Stimulated activated CD4-positive, alpha-beta T cell treated with anti-CD3 and anti-CD28 coated beads, Interleukin-2, amount 100 ng/mL, for 4 hours (primary cell): ENCODE measurements at regions not wholly inside any gene's neighbourhood (a gene's known extent, or its start where the extent isn't known, plus 50 kb on each side); places are given as distances from the start of the nearest gene placed in this dataset.

Source experiments
- DNase-seq: peaks from one replicate; pipeline ENCODE4 v3.0.0-alpha.2; 2020; ENCODE audit warnings: low read depth

DNA sequence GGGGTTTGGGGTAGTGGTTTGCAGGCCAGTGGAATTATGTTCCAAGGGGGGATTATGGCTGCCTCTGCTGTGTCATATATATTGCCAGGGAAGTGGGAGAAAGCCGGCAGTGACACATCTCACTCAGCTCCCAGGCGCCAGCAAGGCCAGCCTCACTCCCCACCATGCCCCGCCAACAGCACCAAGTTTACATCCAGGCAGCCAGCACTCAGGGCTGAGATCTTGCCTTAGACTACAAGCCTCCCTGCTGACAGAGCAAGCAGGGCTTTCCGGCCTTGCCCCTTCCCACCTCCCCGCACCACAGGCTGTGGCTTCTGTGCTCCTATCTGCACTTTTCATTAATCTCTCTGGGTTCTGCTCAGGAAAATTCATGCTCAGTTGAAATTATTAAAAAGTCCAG is 385.1 kb downstream of the MZT1 start:
- DNase-seq, result no peak

- DNase-seq, result no peak
Measured at GRCh38 chr13:72341904-72342303, 385.5 kb downstream of the MZT1 start.

DNA sequence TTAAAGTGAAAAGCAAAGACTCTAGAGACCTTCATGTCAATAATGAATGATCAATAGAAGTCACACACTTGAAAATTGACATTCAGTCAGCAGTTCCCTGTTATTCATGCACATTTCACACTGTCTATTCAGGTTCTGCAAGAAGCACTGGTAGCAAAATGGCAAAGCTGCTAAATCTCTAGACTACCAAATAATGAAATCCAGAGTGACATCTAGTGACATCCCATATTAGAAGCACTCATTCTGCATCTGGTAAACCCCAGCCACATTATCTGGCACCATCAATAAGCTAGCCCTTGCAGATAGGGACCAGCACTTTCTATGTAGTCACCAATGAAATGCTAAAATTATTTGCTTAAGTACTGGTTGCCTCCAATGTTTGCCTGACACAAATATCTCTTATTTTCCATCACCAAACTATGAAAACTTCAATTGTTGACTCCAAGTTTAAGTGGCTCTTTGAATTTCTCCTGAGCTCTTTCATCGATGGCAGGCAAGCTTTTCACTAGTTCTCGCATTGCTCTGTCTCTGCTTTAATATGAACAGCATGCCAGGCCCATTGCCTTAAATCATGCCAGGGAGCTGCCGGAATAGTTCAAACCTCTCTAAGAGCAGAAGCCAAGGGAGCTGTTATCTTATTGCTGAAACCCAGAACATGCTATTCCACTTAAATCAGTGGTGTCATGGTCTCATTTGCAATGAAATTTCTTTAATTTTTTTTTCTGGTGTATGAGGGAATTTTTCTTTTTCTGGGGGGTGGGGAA is 409.9 kb downstream of the MZT1 start:
- DNase-seq, result no peak

- no peak for DNase-seq
Measured at GRCh38 chr13:72316716-72317115, 410.7 kb downstream of the MZT1 start.

- DNase-seq, result no peak
Measured at GRCh38 chr13:72315312-72315711, 412.1 kb downstream of the MZT1 start.

- no peak for DNase-seq
Measured at GRCh38 chr13:72314210-72314609, 413.2 kb downstream of the MZT1 start.

DNA sequence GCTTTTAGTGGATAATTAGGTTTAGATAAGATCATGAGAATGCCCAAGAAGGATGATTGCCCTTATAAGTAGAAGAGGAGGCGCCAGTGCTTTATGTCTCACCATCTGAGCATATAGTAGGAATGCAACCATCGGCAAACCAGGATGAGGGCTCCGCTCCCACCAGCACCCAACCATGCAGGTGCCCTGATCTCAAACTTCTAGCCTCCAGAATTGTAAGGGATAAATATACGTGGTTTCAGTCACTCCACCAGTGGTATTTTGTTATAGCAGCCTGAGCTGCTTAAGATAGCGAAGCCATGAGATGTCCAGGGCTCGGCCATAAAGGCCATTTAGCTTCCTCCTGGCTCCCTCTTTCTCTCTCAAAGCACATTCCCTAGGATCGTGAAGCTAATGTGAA is 413.9 kb downstream of the MZT1 start:
- no peak for DNase-seq

DNA sequence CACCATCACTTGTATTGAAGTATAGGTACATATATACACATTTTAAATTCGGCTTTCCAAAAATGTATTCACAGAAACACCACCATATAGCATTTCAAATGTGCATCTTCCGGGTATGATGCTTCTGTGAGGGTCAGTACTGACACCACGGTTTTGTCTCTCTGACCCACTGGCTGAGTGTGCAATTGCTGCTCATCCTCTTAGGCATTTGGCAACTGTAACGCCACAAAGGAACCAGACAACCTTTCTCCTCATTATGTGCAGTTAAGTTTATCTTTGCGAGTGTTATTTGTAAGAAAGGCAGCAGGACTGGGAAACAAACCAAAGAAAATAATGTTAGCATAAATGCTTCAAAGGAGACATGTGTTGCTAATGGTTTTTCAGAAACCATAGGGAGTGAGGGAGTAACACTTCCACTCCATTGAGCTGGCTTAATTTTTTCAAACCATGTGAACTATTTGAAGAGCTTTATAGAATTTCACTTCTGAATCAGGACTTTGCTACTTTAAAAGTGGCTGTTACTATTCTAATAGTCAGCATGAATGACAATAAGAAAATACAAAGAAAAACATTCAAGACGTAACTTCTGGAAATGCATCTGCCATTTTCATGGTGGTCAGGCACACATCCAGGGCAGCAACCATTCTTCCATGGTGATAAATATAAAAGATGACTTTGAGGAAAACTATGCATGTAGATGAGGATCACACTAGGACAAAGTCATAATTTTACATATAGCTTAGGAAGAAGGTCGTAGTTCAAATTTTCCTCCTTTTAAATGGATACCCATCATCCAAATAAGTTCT is 423.3 kb downstream of the MZT1 start:
- DNase-seq, result no peak

- no peak for DNase-seq
Measured at GRCh38 chr13:72296246-72296645, 429.2 kb upstream of the DACH1 start.

DNA sequence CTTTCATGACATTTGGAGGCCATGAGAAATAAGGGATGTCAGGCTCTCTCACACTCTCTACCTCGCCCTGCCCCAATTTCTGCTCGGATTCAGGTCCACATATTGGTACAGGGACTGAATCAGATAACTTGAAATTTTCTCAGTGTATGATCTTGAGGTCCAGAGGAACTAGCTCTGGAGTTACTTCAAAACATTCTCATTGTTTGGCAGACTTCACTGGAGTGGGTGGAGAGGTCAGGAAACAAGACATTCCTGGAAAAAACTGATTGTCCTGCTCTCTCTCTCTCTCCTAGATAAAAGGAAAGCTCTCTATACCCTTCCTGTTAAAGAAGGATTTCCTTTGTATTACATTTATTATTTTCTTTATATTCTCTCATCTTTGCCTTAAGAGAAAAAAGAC is 428.1 kb upstream of the DACH1 start:
- DNase-seq, result no peak

DNA sequence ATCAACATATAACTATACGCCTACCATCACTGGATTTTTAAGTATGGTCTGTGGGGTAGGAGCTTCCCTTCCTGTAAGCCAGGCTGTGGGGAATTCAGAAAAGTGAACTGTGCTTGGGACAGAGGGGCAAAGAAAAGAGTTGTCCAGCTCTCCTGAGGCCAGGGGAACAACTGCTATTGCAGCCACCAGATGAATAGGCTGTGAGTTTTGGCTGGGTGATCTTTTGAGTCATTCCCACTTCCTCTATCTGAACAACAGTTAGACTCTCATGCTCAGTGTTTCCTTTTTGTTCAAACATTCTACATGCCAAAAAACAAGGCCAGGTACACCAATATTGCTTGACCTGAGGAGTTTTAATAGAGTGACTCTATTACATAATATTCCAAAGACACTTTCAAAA is 426.2 kb upstream of the DACH1 start:
- no peak for DNase-seq

- DNase-seq, result no peak
Measured at GRCh38 chr13:72290962-72291681, 424.1 kb upstream of the DACH1 start.

- DNase-seq, result no peak
Measured at GRCh38 chr13:72286421-72286820, 419.4 kb upstream of the DACH1 start.

DNA sequence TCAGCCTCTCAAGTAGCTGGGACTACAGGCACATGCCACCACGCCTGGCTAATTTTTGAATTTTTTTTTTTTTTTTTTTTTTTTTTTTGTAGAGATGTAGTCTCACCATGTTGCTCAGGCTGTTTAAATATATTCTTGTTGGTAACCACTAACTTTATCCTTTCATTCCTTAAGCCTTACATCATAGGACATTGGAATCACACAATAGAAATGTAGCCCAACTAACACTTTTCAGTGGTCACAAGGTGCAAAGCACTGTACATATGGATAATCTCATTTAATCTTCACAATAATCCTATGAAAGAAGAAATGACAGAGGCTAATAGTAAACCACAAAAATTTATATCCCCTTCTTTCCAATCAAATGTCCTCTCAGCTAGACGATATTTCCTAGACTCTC is 417.8 kb upstream of the DACH1 start:
- no peak for DNase-seq

- DNase-seq, result no peak
Measured at GRCh38 chr13:72261732-72262131, 394.7 kb upstream of the DACH1 start.

DNA sequence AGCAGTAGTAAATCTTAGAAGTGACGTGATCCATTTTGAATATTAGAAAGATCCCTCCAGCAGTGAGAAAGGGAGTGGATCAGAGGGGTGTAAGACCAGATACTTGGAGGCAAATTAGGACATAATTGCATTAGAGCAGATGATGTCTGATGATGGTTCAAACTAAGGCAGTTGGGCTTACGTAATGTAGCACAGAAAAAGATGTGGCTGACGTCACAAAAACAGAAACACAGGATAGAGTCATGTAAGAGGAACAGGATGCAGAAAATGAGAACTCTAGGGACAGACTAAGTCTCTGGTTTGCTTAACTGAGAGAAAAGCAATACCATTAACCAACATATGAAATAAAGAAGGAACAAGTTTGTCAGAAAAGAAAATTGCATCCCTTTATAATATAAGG is 392.5 kb upstream of the DACH1 start:
- no peak for DNase-seq

DNA sequence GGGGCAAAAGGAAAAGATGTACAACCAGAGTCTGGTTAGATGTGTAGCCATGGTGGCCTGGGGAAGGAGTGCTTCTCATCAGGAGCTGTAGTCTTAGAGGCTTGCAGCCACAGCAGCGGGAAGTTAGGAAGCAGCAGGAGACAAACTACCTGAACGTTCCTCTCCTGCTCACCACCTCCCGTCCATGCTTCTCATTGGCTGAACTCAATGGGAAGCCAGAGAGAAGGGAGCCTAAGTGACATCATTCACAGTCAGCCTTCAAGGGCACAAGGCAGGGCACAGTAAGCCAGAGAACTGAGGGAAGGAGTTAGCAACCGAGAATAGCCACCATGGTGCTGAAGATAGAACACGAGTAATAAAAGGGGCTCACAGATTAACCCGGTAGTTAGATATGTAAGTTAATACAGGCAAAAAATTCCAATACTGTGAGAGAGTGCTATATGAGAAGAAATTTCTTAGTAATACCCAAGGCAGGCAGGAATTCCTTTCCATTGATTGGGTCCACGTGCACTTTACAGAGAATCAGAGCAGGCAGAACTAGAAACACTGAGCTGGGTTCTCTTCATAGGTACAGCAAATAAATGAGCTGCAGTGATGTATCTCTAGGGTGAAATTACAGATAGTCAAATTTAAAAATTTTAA is 391.5 kb upstream of the DACH1 start:
- no peak for DNase-seq

- no peak for DNase-seq
Measured at GRCh38 chr13:72255908-72256307, 388.9 kb upstream of the DACH1 start.

GRCh38 chr13:72253754-72254153 is 386.8 kb upstream of the DACH1 start:
- DNase-seq, result no peak

GRCh38 chr13:72246396-72246795 is 379.4 kb upstream of the DACH1 start:
- DNase-seq, result no peak

- DNase-seq, result no peak
Measured at GRCh38 chr13:72244788-72245187, 377.8 kb upstream of the DACH1 start.

- DNase-seq, result no peak
Measured at GRCh38 chr13:72230131-72230530, 363.1 kb upstream of the DACH1 start.
